ENCODE measurements at regions not wholly inside any gene's neighbourhood (a gene's known extent, or its start where the extent isn't known, plus 50 kb on each side); places are given as distances from the start of the nearest gene placed in this dataset.

DNA sequence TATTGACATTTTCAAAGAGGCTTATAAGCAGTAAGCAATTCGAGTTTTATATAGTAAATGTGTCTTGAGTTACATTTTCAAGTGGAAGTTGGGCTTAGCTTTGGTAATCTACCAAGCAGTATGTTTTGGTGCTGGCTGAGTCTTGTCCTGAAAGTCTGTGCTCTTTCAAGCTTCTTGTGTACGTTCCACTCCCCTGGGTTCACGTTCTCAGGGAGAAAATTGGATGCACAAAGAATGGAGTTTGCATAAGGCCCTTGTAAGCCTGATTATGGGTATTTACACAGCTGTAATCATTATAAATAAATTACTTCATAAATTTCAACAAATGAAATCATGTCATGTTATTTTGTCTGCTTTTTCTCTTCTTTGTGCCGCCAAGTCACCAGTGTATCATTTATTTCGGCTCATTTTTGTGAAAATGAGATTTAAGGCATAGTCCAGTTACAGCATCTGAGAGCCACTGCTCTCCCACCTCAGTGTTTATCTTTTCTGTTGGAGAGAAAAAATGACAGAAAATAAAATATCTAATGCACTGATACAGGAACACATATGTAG is 262.5 kb downstream of the BTBD3 start:
- no peaks in the 10 kb centered on the region for H3K4me1 ChIP-seq (ENCODE audit: control insufficient read depth, insufficient read depth, low read length, poor library complexity, severe bottlenecking)
- no peaks in the 10 kb centered on the region for H3K36me3 Mint-ChIP-seq
- H3K27me3 ChIP-seq (ENCODE audit: control insufficient read depth, insufficient read depth, low read length) = no peaks in the 10 kb centered on the region
- no peak overlapping the region for H3K27ac Mint-ChIP-seq
- H3K27ac ChIP-seq (ENCODE audit: insufficient read depth, low read length, poor library complexity, severe bottlenecking) = no peak overlapping the region
- H3K4me1 Mint-ChIP-seq = no peaks in the 10 kb centered on the region
- no peak overlapping the region for H3K4me3 ChIP-seq (ENCODE audit: low read depth, low read length)
- no peaks in the 10 kb centered on the region for H3K27me3 Mint-ChIP-seq
- H3K4me3 Mint-ChIP-seq = no peak overlapping the region
- ATAC-seq (ENCODE audit: low read depth in 2 of 2) (no peak), DNase-seq (no peak)
- H3K9me3 Mint-ChIP-seq = peaks cover 5 to 24% (median 7%) of the 10 kb centered on the region in 7 donors
- H3K9me3 ChIP-seq (ENCODE audit: control insufficient read depth in 2 of 2, low read length in 2 of 2) = no peaks in the 10 kb centered on the region
- H3K36me3 ChIP-seq (ENCODE audit: control insufficient read depth, insufficient read depth, low read length) = no peaks in the 10 kb centered on the region

DNA sequence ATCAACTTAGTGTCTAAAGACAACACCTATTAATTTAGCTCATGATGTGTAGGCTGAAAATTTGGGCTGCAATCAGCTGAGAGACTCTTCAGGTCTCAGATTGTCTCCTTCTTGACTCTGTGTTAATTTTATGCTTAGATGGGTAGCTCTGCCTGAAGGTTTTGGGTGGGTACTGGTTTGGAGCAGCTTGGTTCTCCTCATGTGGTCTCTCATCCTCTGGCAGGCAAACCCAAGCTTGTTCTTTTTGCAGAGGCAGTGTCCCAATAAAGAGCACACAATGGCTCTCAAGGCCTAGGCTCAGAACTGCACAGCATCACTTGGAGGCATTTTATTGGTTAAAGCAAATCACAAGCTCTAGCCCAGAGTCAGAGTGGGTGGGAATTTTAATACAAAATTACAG is 280.6 kb downstream of the BTBD3 start:
- no peaks in the 10 kb centered on the region for H3K27me3 Mint-ChIP-seq
- H3K4me3 ChIP-seq (ENCODE audit: low read depth, low read length) = no peak overlapping the region
- no peak overlapping the region for H3K4me3 Mint-ChIP-seq
- H3K27me3 ChIP-seq (ENCODE audit: control insufficient read depth, insufficient read depth, low read length) = no peaks in the 10 kb centered on the region
- no peaks in the 10 kb centered on the region for H3K4me1 Mint-ChIP-seq
- no peak for DNase-seq
- no peak overlapping the region for H3K27ac ChIP-seq (ENCODE audit: insufficient read depth, low read length, poor library complexity, severe bottlenecking)
- H3K4me1 ChIP-seq (ENCODE audit: control insufficient read depth, insufficient read depth, low read length, poor library complexity, severe bottlenecking) = no peaks in the 10 kb centered on the region
- H3K36me3 Mint-ChIP-seq = no peaks in the 10 kb centered on the region
- H3K27ac Mint-ChIP-seq = no peak overlapping the region
- peaks cover 3 to 8% of the 10 kb centered on the region in 2 experiments for H3K9me3 ChIP-seq (ENCODE audit: control insufficient read depth in 2 of 2, low read length in 2 of 2)
- no peaks in the 10 kb centered on the region for H3K36me3 ChIP-seq (ENCODE audit: control insufficient read depth, insufficient read depth, low read length)
- ATAC-seq (ENCODE audit: low read depth in 2 of 2) = no peak
- H3K9me3 Mint-ChIP-seq = peaks cover 2 to 31% (median 7%) of the 10 kb centered on the region in 7 donors

DNA sequence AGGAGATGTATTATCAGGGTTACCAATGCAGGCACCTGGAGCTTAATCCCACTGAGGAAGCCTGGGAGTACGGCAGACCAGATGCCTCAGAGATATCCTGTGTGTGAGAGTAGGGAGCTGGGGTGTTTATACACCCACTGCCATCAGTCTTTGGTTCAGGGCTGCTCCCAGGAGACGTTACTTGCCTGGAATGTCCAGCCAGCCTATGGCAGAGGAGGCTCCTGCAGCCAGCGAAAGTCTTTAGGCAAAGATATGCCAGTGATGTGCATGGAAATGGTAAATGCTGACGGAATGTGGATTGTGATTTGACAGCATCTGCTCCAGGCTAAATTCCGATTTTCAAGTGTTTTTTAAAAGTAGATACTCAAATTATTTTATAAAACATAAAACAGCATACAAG is 282.0 kb downstream of the BTBD3 start:
- H3K9me3 ChIP-seq (ENCODE audit: control insufficient read depth in 2 of 2, low read length in 2 of 2) = peaks cover 0 to 8% of the 10 kb centered on the region in 2 experiments
- H3K4me1 ChIP-seq (ENCODE audit: control insufficient read depth, insufficient read depth, low read length, poor library complexity, severe bottlenecking) = no peaks in the 10 kb centered on the region
- DNase-seq = no peak
- no peak for ATAC-seq (ENCODE audit: low read depth in 2 of 2)
- H3K36me3 ChIP-seq (ENCODE audit: control insufficient read depth, insufficient read depth, low read length) = no peaks in the 10 kb centered on the region
- no peaks in the 10 kb centered on the region for H3K27me3 ChIP-seq (ENCODE audit: control insufficient read depth, insufficient read depth, low read length)
- H3K4me3 ChIP-seq (ENCODE audit: low read depth, low read length) = no peak overlapping the region
- H3K27ac ChIP-seq (ENCODE audit: insufficient read depth, low read length, poor library complexity, severe bottlenecking) = no peak overlapping the region
- no peaks in the 10 kb centered on the region for H3K27me3 Mint-ChIP-seq
- H3K4me1 Mint-ChIP-seq = no peaks in the 10 kb centered on the region
- no peak overlapping the region for H3K4me3 Mint-ChIP-seq
- no peak overlapping the region for H3K27ac Mint-ChIP-seq
- peaks cover 2 to 21% (median 6%) of the 10 kb centered on the region in 7 donors for H3K9me3 Mint-ChIP-seq
- no peaks in the 10 kb centered on the region for H3K36me3 Mint-ChIP-seq

DNA sequence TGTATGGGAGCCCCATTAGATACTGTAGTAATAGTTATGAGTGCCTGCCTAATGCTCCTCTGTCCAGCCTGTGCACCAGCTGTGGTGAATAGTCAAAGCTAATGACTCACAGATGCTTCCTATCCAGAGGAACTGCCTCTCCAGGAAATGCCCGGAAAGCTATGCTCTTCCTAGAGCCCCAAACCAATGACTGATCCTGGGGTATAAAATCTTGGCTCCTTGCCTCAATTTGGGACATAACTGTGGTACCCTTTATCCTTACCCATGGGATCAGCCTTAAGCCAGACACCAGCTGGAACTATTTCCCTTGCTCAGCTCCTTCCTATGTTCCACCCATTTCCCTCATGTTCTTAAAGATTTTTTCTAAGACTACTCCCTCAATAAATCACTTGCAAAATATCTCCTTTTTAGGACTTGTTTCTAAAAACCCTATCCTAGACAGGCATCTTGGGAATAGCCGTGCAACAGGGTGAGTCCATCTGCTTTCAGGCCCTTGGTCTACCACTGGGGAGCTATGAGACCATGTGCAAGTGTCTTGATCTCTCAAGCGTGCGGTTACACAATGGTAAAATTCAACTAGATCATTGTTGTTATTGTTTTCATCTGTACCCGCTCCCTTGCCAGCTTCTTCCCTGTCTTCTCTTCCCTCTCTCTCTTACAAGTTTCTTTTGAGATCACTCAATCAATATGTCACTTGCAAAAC is 283.7 kb downstream of the BTBD3 start:
- ATAC-seq (ENCODE audit: low read depth in 2 of 2) (no peak), DNase-seq (no peak)
- H3K9me3 ChIP-seq (ENCODE audit: control insufficient read depth in 2 of 2, low read length in 2 of 2) = peaks cover 0 to 4% of the 10 kb centered on the region in 2 experiments
- no peak overlapping the region for H3K27ac Mint-ChIP-seq
- peaks cover 2 to 29% (median 6%) of the 10 kb centered on the region in 7 donors for H3K9me3 Mint-ChIP-seq
- no peaks in the 10 kb centered on the region for H3K4me1 ChIP-seq (ENCODE audit: control insufficient read depth, insufficient read depth, low read length, poor library complexity, severe bottlenecking)
- no peaks in the 10 kb centered on the region for H3K27me3 Mint-ChIP-seq
- no peaks in the 10 kb centered on the region for H3K27me3 ChIP-seq (ENCODE audit: control insufficient read depth, insufficient read depth, low read length)
- no peaks in the 10 kb centered on the region for H3K36me3 ChIP-seq (ENCODE audit: control insufficient read depth, insufficient read depth, low read length)
- H3K36me3 Mint-ChIP-seq = no peaks in the 10 kb centered on the region
- H3K4me3 Mint-ChIP-seq = no peak overlapping the region
- no peaks in the 10 kb centered on the region for H3K4me1 Mint-ChIP-seq
- H3K27ac ChIP-seq (ENCODE audit: insufficient read depth, low read length, poor library complexity, severe bottlenecking) = no peak overlapping the region
- H3K4me3 ChIP-seq (ENCODE audit: low read depth, low read length) = no peak overlapping the region

DNA sequence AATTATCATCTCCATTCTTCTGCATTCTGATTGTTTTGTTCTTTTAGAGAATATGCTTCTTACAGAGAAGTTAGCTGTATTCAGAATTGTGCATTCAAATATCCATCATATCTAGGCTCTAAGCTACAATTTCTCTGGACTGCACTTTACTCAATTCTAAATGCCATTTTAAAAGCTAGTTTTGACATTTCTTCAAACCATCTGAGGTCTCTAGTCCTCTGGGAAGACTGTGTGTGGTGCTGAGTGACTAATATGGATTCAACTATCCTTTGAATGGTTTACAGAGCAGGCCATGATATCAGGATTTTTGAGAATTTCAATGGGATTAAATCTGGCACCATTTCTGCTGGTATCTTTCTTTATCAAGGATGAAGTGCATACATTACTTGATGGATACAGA is 285.7 kb downstream of the BTBD3 start:
- H3K4me1 Mint-ChIP-seq = no peaks in the 10 kb centered on the region
- H3K9me3 Mint-ChIP-seq = peaks cover 0 to 27% (median 3%) of the 10 kb centered on the region in 7 donors
- no peak for ATAC-seq (ENCODE audit: low read depth in 2 of 2)
- no peak for DNase-seq
- Histone ChIP-seq H3K4me1 (ENCODE audit: control insufficient read depth, insufficient read depth, low read length, poor library complexity, severe bottlenecking) (no peaks in the 10 kb centered on the region), H3K27ac (ENCODE audit: insufficient read depth, low read length, poor library complexity, severe bottlenecking) (no peak overlapping the region), H3K36me3 (ENCODE audit: control insufficient read depth, insufficient read depth, low read length) (no peaks in the 10 kb centered on the region), H3K27me3 (ENCODE audit: control insufficient read depth, insufficient read depth, low read length) (no peaks in the 10 kb centered on the region), H3K4me3 (ENCODE audit: low read depth, low read length) (no peak overlapping the region), H3K9me3 (ENCODE audit: control insufficient read depth in 2 of 2, low read length in 2 of 2) (peaks cover 0 to 4% of the 10 kb centered on the region in 2 experiments)
- H3K4me3 Mint-ChIP-seq = no peak overlapping the region
- H3K36me3 Mint-ChIP-seq = no peaks in the 10 kb centered on the region
- no peaks in the 10 kb centered on the region for H3K27me3 Mint-ChIP-seq
- H3K27ac Mint-ChIP-seq = no peak overlapping the region

DNA sequence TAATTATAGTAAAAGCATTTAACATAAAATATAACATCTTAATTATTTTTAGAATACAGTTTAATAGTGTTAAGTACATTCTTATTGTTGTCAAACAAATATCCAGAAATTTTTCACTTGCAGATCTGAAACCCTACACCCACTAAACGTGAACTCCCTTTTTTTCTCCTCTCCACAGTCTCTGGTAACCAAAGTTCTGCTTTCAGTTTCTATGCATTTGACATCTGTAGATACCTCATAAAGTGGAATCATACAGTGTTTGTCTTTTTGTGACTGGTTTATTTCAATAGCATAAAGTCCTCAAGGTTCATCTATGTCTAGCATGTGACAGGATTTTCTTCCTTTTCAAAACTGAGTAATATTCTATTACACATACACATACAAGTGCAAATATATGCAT is 286.3 kb downstream of the BTBD3 start:
- DNase-seq (no peak), ATAC-seq (ENCODE audit: low read depth in 2 of 2) (no peak)
- no peaks in the 10 kb centered on the region for H3K36me3 ChIP-seq (ENCODE audit: control insufficient read depth, insufficient read depth, low read length)
- no peaks in the 10 kb centered on the region for H3K4me1 ChIP-seq (ENCODE audit: control insufficient read depth, insufficient read depth, low read length, poor library complexity, severe bottlenecking)
- H3K27ac Mint-ChIP-seq = no peak overlapping the region
- H3K9me3 ChIP-seq (ENCODE audit: control insufficient read depth in 2 of 2, low read length in 2 of 2) = peaks cover 0 to 4% of the 10 kb centered on the region in 2 experiments
- H3K4me3 ChIP-seq (ENCODE audit: low read depth, low read length) = no peak overlapping the region
- H3K27me3 Mint-ChIP-seq = no peaks in the 10 kb centered on the region
- peaks cover 0 to 22% (median 3%) of the 10 kb centered on the region in 7 donors for H3K9me3 Mint-ChIP-seq
- no peaks in the 10 kb centered on the region for H3K4me1 Mint-ChIP-seq
- H3K4me3 Mint-ChIP-seq = no peak overlapping the region
- H3K36me3 Mint-ChIP-seq = no peaks in the 10 kb centered on the region
- no peak overlapping the region for H3K27ac ChIP-seq (ENCODE audit: insufficient read depth, low read length, poor library complexity, severe bottlenecking)
- H3K27me3 ChIP-seq (ENCODE audit: control insufficient read depth, insufficient read depth, low read length) = no peaks in the 10 kb centered on the region

DNA sequence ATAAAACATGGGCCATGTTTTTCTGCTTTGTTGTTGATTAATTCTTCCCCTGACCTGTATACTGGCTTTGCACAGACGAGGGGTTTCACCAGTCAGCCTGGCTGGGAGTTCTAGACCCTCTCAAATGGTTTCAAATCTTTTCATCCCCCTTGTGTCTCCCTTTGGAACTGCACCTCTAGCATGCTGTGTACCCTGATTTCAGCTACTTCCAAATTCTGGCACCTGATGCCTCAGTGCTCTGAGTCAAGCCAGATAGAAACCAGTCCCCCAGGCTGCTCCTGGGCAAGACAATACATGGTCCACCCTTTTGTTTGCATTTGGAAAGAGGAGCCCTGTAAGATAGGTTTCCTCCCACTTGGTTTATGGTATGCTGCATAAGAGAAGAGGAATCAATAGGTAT is 290.2 kb downstream of the BTBD3 start:
- no peaks in the 10 kb centered on the region for H3K27me3 ChIP-seq (ENCODE audit: control insufficient read depth, insufficient read depth, low read length)
- Mint-ChIP-seq H3K9me3 (peaks cover 0 to 18% (median 7%) of the 10 kb centered on the region in 7 donors), H3K36me3 (no peaks in the 10 kb centered on the region), H3K4me1 (no peaks in the 10 kb centered on the region), H3K4me3 (no peak overlapping the region), H3K27ac (no peak overlapping the region), H3K27me3 (no peaks in the 10 kb centered on the region)
- DNase-seq (no peak), ATAC-seq (ENCODE audit: low read depth in 2 of 2) (no peak)
- no peak overlapping the region for H3K27ac ChIP-seq (ENCODE audit: insufficient read depth, low read length, poor library complexity, severe bottlenecking)
- no peaks in the 10 kb centered on the region for H3K36me3 ChIP-seq (ENCODE audit: control insufficient read depth, insufficient read depth, low read length)
- no peaks in the 10 kb centered on the region for H3K4me1 ChIP-seq (ENCODE audit: control insufficient read depth, insufficient read depth, low read length, poor library complexity, severe bottlenecking)
- H3K9me3 ChIP-seq (ENCODE audit: control insufficient read depth in 2 of 2, low read length in 2 of 2) = no peaks in the 10 kb centered on the region
- H3K4me3 ChIP-seq (ENCODE audit: low read depth, low read length) = no peak overlapping the region

DNA sequence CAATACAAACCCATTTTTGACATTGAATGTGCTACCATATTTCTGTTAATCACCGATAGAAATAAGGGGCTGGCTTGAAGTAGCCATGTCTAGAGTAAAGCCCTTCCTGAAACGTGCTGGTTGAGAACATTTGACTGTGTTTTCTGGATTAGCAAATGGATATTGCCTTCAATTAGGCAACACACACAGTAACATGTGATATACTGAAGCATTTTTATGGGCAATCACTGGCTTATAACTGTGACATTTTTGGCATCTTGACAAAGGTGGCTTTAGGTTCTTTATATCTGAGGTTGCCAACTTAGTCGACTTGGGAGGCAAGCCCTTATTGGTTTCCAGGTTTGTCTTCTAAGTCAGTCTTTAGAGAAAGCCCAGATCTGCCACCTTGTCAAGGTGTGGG is 292.9 kb downstream of the BTBD3 start:
- ATAC-seq (ENCODE audit: low read depth in 2 of 2) (no peak), DNase-seq (no peak)
- Mint-ChIP-seq H3K27me3 (no peaks in the 10 kb centered on the region), H3K27ac (no peak overlapping the region), H3K4me1 (no peaks in the 10 kb centered on the region), H3K4me3 (no peak overlapping the region), H3K9me3 (peaks cover 4 to 19% (median 10%) of the 10 kb centered on the region in 7 donors), H3K36me3 (no peaks in the 10 kb centered on the region)
- no peak overlapping the region for H3K27ac ChIP-seq (ENCODE audit: insufficient read depth, low read length, poor library complexity, severe bottlenecking)
- no peaks in the 10 kb centered on the region for H3K4me1 ChIP-seq (ENCODE audit: control insufficient read depth, insufficient read depth, low read length, poor library complexity, severe bottlenecking)
- H3K27me3 ChIP-seq (ENCODE audit: control insufficient read depth, insufficient read depth, low read length) = no peaks in the 10 kb centered on the region
- no peaks in the 10 kb centered on the region for H3K9me3 ChIP-seq (ENCODE audit: control insufficient read depth in 2 of 2, low read length in 2 of 2)
- H3K4me3 ChIP-seq (ENCODE audit: low read depth, low read length) = no peak overlapping the region
- H3K36me3 ChIP-seq (ENCODE audit: control insufficient read depth, insufficient read depth, low read length) = no peaks in the 10 kb centered on the region
